ENCODE measurements at regions not wholly inside any gene's neighbourhood (a gene's known extent, or its start where the extent isn't known, plus 50 kb on each side); places are given as distances from the start of the nearest gene placed in this dataset.
A peak's percentile ranks its signal among the peaks of the same experiment; 100 is the strongest.
"Not testable (repeated sequence)": the region's sequence is repeated elsewhere in the genome, so short reads cannot be mapped to it uniquely, and the experiment has no call there.

GRCh38 chr2:44086629-44087028 is 82.0 kb upstream of the PPM1B start:
- no peak for DNase-seq (ENCODE audit: low spot score)

- peak; percentile 91 for DNase-seq (ENCODE audit: low spot score)
Measured at GRCh38 chr2:44087036-44087713, 81.5 kb upstream of the PPM1B start.

- DNase-seq (ENCODE audit: low spot score): no peak
Measured at GRCh38 chr2:44087714-44088092, 81.0 kb upstream of the PPM1B start.

- DNase-seq (ENCODE audit: low spot score): not testable (repeated sequence)
Measured at GRCh38 chr2:44092519-44092918, 76.2 kb upstream of the PPM1B start.

- DNase-seq (ENCODE audit: low spot score): no peak
Measured at GRCh38 chr2:44093970-44094369, 74.7 kb upstream of the PPM1B start.

GRCh38 chr2:44097322-44097907 is 71.3 kb upstream of the PPM1B start:
- no peak for DNase-seq (ENCODE audit: low spot score)

- no peak for DNase-seq (ENCODE audit: low spot score)
Measured at GRCh38 chr2:44098050-44098449, 70.6 kb upstream of the PPM1B start.

- no peak for DNase-seq (ENCODE audit: low spot score)
Measured at GRCh38 chr2:44098891-44099290, 69.8 kb upstream of the PPM1B start.

GRCh38 chr2:44100351-44100750 is 68.3 kb upstream of the PPM1B start:
- DNase-seq (ENCODE audit: low spot score): peak; percentile 95

- no peak for DNase-seq (ENCODE audit: low spot score)
Measured at GRCh38 chr2:44101246-44101645, 67.4 kb upstream of the PPM1B start.

- DNase-seq (ENCODE audit: low spot score): no peak
Measured at GRCh38 chr2:44102790-44103562, 65.7 kb upstream of the PPM1B start.

- DNase-seq (ENCODE audit: low spot score): no peak
Measured at GRCh38 chr2:44103639-44104038, 65.0 kb upstream of the PPM1B start.

- no peak for DNase-seq (ENCODE audit: low spot score)
Measured at GRCh38 chr2:44104855-44105271, 63.8 kb upstream of the PPM1B start.

- not testable (repeated sequence) for DNase-seq (ENCODE audit: low spot score)
Measured at GRCh38 chr2:44106509-44106908, 62.2 kb upstream of the PPM1B start.

- no peak for DNase-seq (ENCODE audit: low spot score)
Measured at GRCh38 chr2:44107086-44107740, 61.5 kb upstream of the PPM1B start.

GRCh38 chr2:44107974-44108373 is 60.7 kb upstream of the PPM1B start:
- no peak for DNase-seq (ENCODE audit: low spot score)

- no peak for DNase-seq (ENCODE audit: low spot score)
Measured at GRCh38 chr2:44109166-44109565, 59.5 kb upstream of the PPM1B start.

- no peak for DNase-seq (ENCODE audit: low spot score)
Measured at GRCh38 chr2:44110444-44110843, 58.2 kb upstream of the PPM1B start.

- no peak for DNase-seq (ENCODE audit: low spot score)
Measured at GRCh38 chr2:44112096-44112495, 56.6 kb upstream of the PPM1B start.

GRCh38 chr2:44116319-44116718 is 52.4 kb upstream of the PPM1B start:
- DNase-seq (ENCODE audit: low spot score): no peak

- no peak for DNase-seq (ENCODE audit: low spot score)
Measured at GRCh38 chr2:44118257-44118656, 50.4 kb upstream of the PPM1B start.

Measured in AG08395 (cell line).